ENCODE measurements at regions not wholly inside any gene's neighbourhood (a gene's known extent, or its start where the extent isn't known, plus 50 kb on each side); places are given as distances from the start of the nearest gene placed in this dataset.

DNA sequence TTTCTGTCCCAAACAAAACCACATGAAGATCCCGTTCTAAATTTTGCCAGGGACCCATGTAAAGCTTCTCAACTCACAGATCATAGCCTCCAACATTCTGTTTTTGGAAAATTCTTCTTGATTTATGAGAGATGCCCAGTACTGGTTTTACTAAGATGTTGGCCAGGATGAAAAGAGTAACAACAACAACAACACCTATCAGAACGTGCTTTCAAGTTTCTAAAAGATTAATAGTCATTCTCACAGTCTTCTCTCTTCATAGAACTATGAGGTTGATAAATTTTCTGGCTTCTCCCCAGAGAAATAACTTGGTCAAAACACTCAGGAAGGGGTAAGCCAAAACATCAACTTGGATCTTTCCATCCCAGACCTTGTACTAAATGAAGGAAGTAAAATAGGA, 567.5 kb upstream of the IGFBP3 start:
- CTCF ChIA-PET (ENCODE audit: partially characterized antibody), result no interaction called here
- no peak for TF ChIP-seq POLR2A (IDR thresholded peaks at IDR 0.05; ENCODE audit: control extremely low read depth in 1 of 2, low read depth in 2 of 2, low read length in 2 of 2)
- no peak for TF ChIP-seq RXRA (IDR thresholded peaks at IDR 0.05; ENCODE audit: insufficient read depth, low read depth, low read length)
- TF ChIP-seq TAF7 (optimal IDR thresholded peaks at IDR 0.05; ENCODE audit: borderline replicate concordance, low read depth, low read length), result no peak
- TF ChIP-seq BACH1 (IDR thresholded peaks at IDR 0.05; ENCODE audit: low read length), result no peak
- no peak for TF ChIP-seq EZH2 (IDR thresholded peaks at IDR 0.05; ENCODE audit: low read depth, low read length, severe bottlenecking)
- TF ChIP-seq GTF2F1 (IDR thresholded peaks at IDR 0.05; ENCODE audit: borderline replicate concordance, low read depth, low read length), result no peak
- no peak for TF ChIP-seq SIX5 (IDR thresholded peaks at IDR 0.05; ENCODE audit: low read depth, low read length)
- TF ChIP-seq KDM5A (IDR thresholded peaks at IDR 0.05; ENCODE audit: low read length), result no peak
- TF ChIP-seq, protein P1, sequence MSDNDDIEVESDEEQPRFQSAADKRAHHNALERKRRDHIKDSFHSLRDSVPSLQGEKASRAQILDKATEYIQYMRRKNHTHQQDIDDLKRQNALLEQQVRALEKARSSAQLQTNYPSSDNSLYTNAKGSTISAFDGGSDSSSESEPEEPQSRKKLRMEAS (IDR thresholded peaks at IDR 0.05), result no peak
- TF ChIP-seq PHF8 (conservative IDR thresholded peaks at IDR 0.05; ENCODE audit: low read depth, low read length), result no peak
- TF ChIP-seq SP1 (IDR thresholded peaks at IDR 0.05; ENCODE audit: low read depth, low read length), result no peak
- no peak for TF ChIP-seq CREB1 (IDR thresholded peaks at IDR 0.05)
- TF ChIP-seq MAFK (IDR thresholded peaks at IDR 0.05; ENCODE audit: low read depth, low read length), result no peak
- TF ChIP-seq CHD1 (IDR thresholded peaks at IDR 0.05; ENCODE audit: low read depth, low read length), result no peak
- TF ChIP-seq POU5F1 (IDR thresholded peaks at IDR 0.05; ENCODE audit: low read depth, low read length), result no peak
- no peak for TF ChIP-seq ZNF274 (IDR thresholded peaks at IDR 0.05; ENCODE audit: borderline replicate concordance, extremely low read depth, low read length)
- no peak for TF ChIP-seq SRF (IDR thresholded peaks at IDR 0.05; ENCODE audit: low read depth, low read length)
- no peak for TF ChIP-seq BRCA1 (IDR thresholded peaks at IDR 0.05; ENCODE audit: low read depth, low read length)

More for the DNA sequence above, 567.5 kb upstream of the IGFBP3 start:
- no peak overlapping the region for H3K4me2 ChIP-seq (ENCODE audit: insufficient read depth in 1 of 2, low read depth in 2 of 2, low read length in 2 of 2)
- no peak overlapping the region for H3K4ac ChIP-seq (replicated peaks; ENCODE audit: insufficient read length, low read depth, low read length)
- no peak overlapping the region for H3K27ac ChIP-seq (ENCODE audit: low read depth, low read length)
- H4K91ac ChIP-seq (replicated peaks; ENCODE audit: insufficient read length, low read length), result no peak overlapping the region
- H3K14ac ChIP-seq (ENCODE audit: insufficient read length), result no peak overlapping the region
- no peaks in the 10 kb centered on the region for H3K79me1 ChIP-seq (ENCODE audit: low read depth, low read length)
- H2BK5ac ChIP-seq (ENCODE audit: low read depth, low read length), result no peak overlapping the region
- H3K27me3 ChIP-seq (replicated peaks in 1 of 4; ENCODE audit: control insufficient read depth in 3 of 4, extremely low read depth in 1 of 4, insufficient read depth in 3 of 4, low read length in 3 of 4), result no peaks in the 10 kb centered on the region
- no peaks in the 10 kb centered on the region for H3K9me3 ChIP-seq (ENCODE audit: insufficient read depth in 2 of 2, low read depth in 1 of 2, low read length in 1 of 2)
- FAIRE-seq, result no peak
- H4K5ac ChIP-seq (ENCODE audit: insufficient read length, low read depth, low read length), result no peak overlapping the region
- H3K18ac ChIP-seq (ENCODE audit: extremely low read depth, low read length), result no peak overlapping the region
- no peak overlapping the region for H2BK20ac ChIP-seq (ENCODE audit: low read length)
- no peak overlapping the region for H2BK15ac ChIP-seq (ENCODE audit: low read length)
- no peak overlapping the region for H2AFZ ChIP-seq (ENCODE audit: low read length)
- no peak overlapping the region for H3K56ac ChIP-seq (replicated peaks; ENCODE audit: insufficient read length, low read depth, low read length)
- H2BK120ac ChIP-seq (replicated peaks; ENCODE audit: low read depth, low read length), result no peak overlapping the region
- no peaks in the 10 kb centered on the region for H3K36me3 ChIP-seq (ENCODE audit: control insufficient read depth in 2 of 4, insufficient read depth in 4 of 4, low read length in 3 of 4)
- no peaks in the 10 kb centered on the region for H4K20me1 ChIP-seq (replicated peaks in 1 of 2; ENCODE audit: control insufficient read depth in 1 of 2, insufficient read depth in 2 of 2, low read length in 2 of 2)
- WGBS, 2 experiments (ENCODE audit: extremely low coverage in 1 of 2, insufficient coverage in 1 of 2, insufficient read length in 1 of 2, insufficient replicate concordance in 2 of 2, low coverage in 1 of 2, low lambda C conversion rate in 2 of 2, missing lambda C conversion rate in 1 of 2), result 83% methylated on average over 2 of the region's 2 CpGs; no CpG with 5 or more reads in 1 of the 2 experiments
- H2BK12ac ChIP-seq (ENCODE audit: low read depth, low read length), result no peak overlapping the region
- no peaks in the 10 kb centered on the region for H3K79me2 ChIP-seq (ENCODE audit: control insufficient read depth in 1 of 2, insufficient read depth in 2 of 2, low read length in 2 of 2)
- no peak for DNase-seq (ENCODE audit: low read depth in 1 of 2, low spot score in 2 of 2)
- POLR2A ChIA-PET (ENCODE audit: partially characterized antibody), result no interaction called here
- no peak overlapping the region for H2AK5ac ChIP-seq (ENCODE audit: low read depth, low read length)
- H3K23me2 ChIP-seq (ENCODE audit: low read depth, low read length), result no peaks in the 10 kb centered on the region
- H3K4me3 ChIP-seq (ENCODE audit: extremely low read depth in 1 of 4, insufficient read depth in 2 of 4, low read depth in 3 of 4, low read length in 4 of 4), result no peak overlapping the region
- no peak overlapping the region for H4K8ac ChIP-seq (ENCODE audit: extremely low read depth, insufficient read depth, low read length)
- H3K9ac ChIP-seq (replicated peaks in 1 of 4; ENCODE audit: extremely low read depth in 1 of 4, low read depth in 3 of 4, low read length in 3 of 4), result no peak overlapping the region
- H3K4me1 ChIP-seq (replicated peaks in 1 of 4; ENCODE audit: control insufficient read depth in 3 of 4, insufficient read depth in 4 of 4, low read length in 3 of 4), result no peaks in the 10 kb centered on the region
- no peak overlapping the region for H3K23ac ChIP-seq (ENCODE audit: insufficient read length)

Measured in H1 (cell line).